HCT116 (cell line): ENCODE measurements at regions not wholly inside any gene's neighbourhood (a gene's known extent, or its start where the extent isn't known, plus 50 kb on each side); places are given as distances from the start of the nearest gene placed in this dataset.

Source experiments
- ATAC-seq: fragments of 200-7000 bp; cut with Tn5 transposase; 2 replicates; pipeline ENCODE4 v1.9.1; 2020; ENCODE audit warnings: mild to moderate bottlenecking, moderate library complexity
- BruUV-seq: library from RNA; stranded (reverse); fragments of 400-500 nt; replicated peaks from 2 replicates; lab custom pipeline; 2021; lab: Mats Ljungman, UMichigan
- CTCF ChIA-PET: fragments of 300-600 bp; sonication (Branson Sonifier 250); formaldehyde crosslinking; loops from one replicate; lab custom pipeline; 2021; ENCODE audit warnings: antibody characterized with exemption; lab: Charles Lee
- POLR2A ChIA-PET: fragments of 300-600, 350-600 bp; sonication (Branson Sonifier 250); formaldehyde crosslinking; loops from one replicate; lab custom pipeline; 2021; ENCODE audit warnings: antibody characterized with exemption; lab: Charles Lee
- RAD21 ChIA-PET, 2 experiments: fragments of 300-600 bp; sonication (Branson Sonifier 250); formaldehyde crosslinking; loops; one replicate each; lab custom pipeline; 2023; ENCODE audit warnings: low total read pairs in 2 of 2; ENCODE audit not compliant: uncharacterized antibody in 2 of 2, unreplicated experiment in 2 of 2, low non-redundant PET in 1 of 2; lab: Charles Lee
- DNase-seq: peaks from one replicate; pipeline ENCODE4 v3.0.0-alpha.2; 2010; ENCODE audit warnings: low read depth, low spot score
- H2AFZ ChIP-seq: fragments of 200-600 bp; shearing (Covaris generic), sonication (generic); 2 replicates; pipeline ENCODE4 v1.6.1; 2017; ENCODE audit warnings: low read depth, mixed run types, mixed read lengths, antibody characterized with exemption, low read length; ENCODE audit not compliant: poor library complexity, severe bottlenecking
- H3K27ac ChIP-seq: 2 replicates; pipeline ENCODE4 v1.5.1; 2012; ENCODE audit warnings: low read depth, low read length
- H3K27me3 ChIP-seq: fragments of 200-600 bp; sonication (generic); 2 replicates; pipeline ENCODE4 v1.6.1; 2016; ENCODE audit warnings: mixed run types, low read length, mixed read lengths; ENCODE audit not compliant: insufficient read depth
- H3K36me3 ChIP-seq, 2 experiments: fragments of 200-500 bp in 1 of 2; fragments of 200-600 bp in 1 of 2; sonication (Bioruptor generic) in 1 of 2; sonication (generic) in 1 of 2; 2 replicates each; pipeline versions ENCODE4 v1.5.1 to v1.6.1; 2014 to 2016; ENCODE audit warnings: low read length in 2 of 2, inconsistent platforms in 1 of 2, mixed read lengths in 1 of 2, mixed run types in 1 of 2; ENCODE audit not compliant: insufficient read depth in 2 of 2, control insufficient read depth in 1 of 2
- H3K4me1 ChIP-seq, 2 experiments: fragments of 200-600 bp in 1 of 2; sonication (generic) in 1 of 2; 2 replicates each; pipeline versions ENCODE4 v1.5.1 to v1.6.1; 2012 to 2017; ENCODE audit warnings: low read length in 2 of 2, inconsistent platforms in 1 of 2, mild to moderate bottlenecking in 1 of 2, mixed read lengths in 1 of 2, mixed run types in 1 of 2, moderate library complexity in 1 of 2; ENCODE audit not compliant: insufficient read depth in 2 of 2, control insufficient read depth in 1 of 2
- H3K4me2 ChIP-seq: fragments of 200-600 bp; sonication (generic); 2 replicates; pipeline ENCODE4 v1.6.1; 2017; ENCODE audit warnings: mixed run types, low read length, mixed read lengths
- H3K4me3 ChIP-seq, 2 experiments: fragments of 200-600 bp in 1 of 2; sonication (generic) in 1 of 2; replicated peaks in 1 of 2; 2 replicates each; pipeline ENCODE4 v1.5.1; 2011 to 2016; ENCODE audit warnings: low read length in 2 of 2, control low read depth in 1 of 2, low read depth in 1 of 2, mild to moderate bottlenecking in 1 of 2, mixed read lengths in 1 of 2, mixed run types in 1 of 2
- H3K79me2 ChIP-seq: fragments of 200-600 bp; sonication (generic); 2 replicates; pipeline ENCODE4 v1.6.1; 2017; ENCODE audit warnings: mild to moderate bottlenecking, mixed run types, low read length, moderate library complexity, mixed read lengths; ENCODE audit not compliant: insufficient read depth
- H3K9ac ChIP-seq: fragments of 200-600 bp; sonication (generic); 2 replicates; pipeline ENCODE4 v1.6.1; 2016; ENCODE audit warnings: low read length, mixed read lengths
- H3K9me2 ChIP-seq: fragments of 200-600 bp; sonication (generic), shearing (Covaris generic); 2 replicates; pipeline ENCODE4 v1.6.1; 2017; ENCODE audit warnings: mixed run types, mild to moderate bottlenecking, moderate library complexity; ENCODE audit not compliant: insufficient read depth
- H3K9me3 ChIP-seq, 2 experiments: fragments of 200-500 bp in 1 of 2; fragments of 200-600 bp in 1 of 2; sonication (Bioruptor generic) in 1 of 2; sonication (generic) in 1 of 2; 2 replicates each; pipeline ENCODE4 v1.6.1; 2014 to 2017; ENCODE audit warnings: low read length in 2 of 2, mixed read lengths in 2 of 2, inconsistent platforms in 1 of 2, low read depth in 1 of 2, mild to moderate bottlenecking in 1 of 2, mixed run types in 1 of 2, moderate library complexity in 1 of 2; ENCODE audit not compliant: control insufficient read depth in 1 of 2, insufficient read depth in 1 of 2
- H4K20me1 ChIP-seq: fragments of 200-600 bp; sonication (generic), shearing (Covaris generic); 2 replicates; pipeline ENCODE4 v1.6.1; 2017; ENCODE audit warnings: mixed run types, mild to moderate bottlenecking, moderate library complexity; ENCODE audit not compliant: insufficient read depth
- CBX3 ChIP-seq: IDR thresholded peaks from 2 replicates; pipeline ENCODE4 v1.6.1; 2012; ENCODE audit warnings: low read depth
- EGR1 ChIP-seq: IDR thresholded peaks from 2 replicates; pipeline ENCODE4 v1.6.1; 2012; ENCODE audit warnings: low read depth
- ELF1 ChIP-seq: IDR thresholded peaks from 2 replicates; pipeline ENCODE4 v1.6.1; 2012; ENCODE audit warnings: low read depth, borderline replicate concordance
- EZH2 ChIP-seq: fragments of 200-600 bp; sonication (generic); IDR thresholded peaks from 2 replicates; pipeline ENCODE4 v1.6.1; 2017; ENCODE audit warnings: antibody characterized with exemption, mixed run types
- EZH2phosphoT487 ChIP-seq: fragments of 200-600 bp; IDR thresholded peaks from 2 replicates; pipeline ENCODE4 v1.6.1; 2018; ENCODE audit warnings: antibody characterized with exemption, borderline replicate concordance
- FOSL1 ChIP-seq: IDR thresholded peaks from 2 replicates; pipeline ENCODE4 v1.6.1; 2012; ENCODE audit warnings: low read depth
- JUND ChIP-seq: IDR thresholded peaks from 2 replicates; pipeline ENCODE4 v1.6.1; 2012
- POLR2A ChIP-seq: IDR thresholded peaks from 2 replicates; pipeline ENCODE4 v1.7.0; 2011; ENCODE audit warnings: borderline replicate concordance; ENCODE audit not compliant: insufficient read depth, insufficient read length; ENCODE audit errors: extremely low read depth
- SP1 ChIP-seq: IDR thresholded peaks from 2 replicates; pipeline ENCODE4 v1.6.1; 2012; ENCODE audit warnings: low read depth
- SRF ChIP-seq: IDR thresholded peaks from 2 replicates; pipeline ENCODE4 v1.6.1; 2012; ENCODE audit warnings: low read depth
- YY1 ChIP-seq: IDR thresholded peaks from 2 replicates; pipeline ENCODE4 v1.6.1; 2011; ENCODE audit warnings: low read length, low read depth, moderate library complexity, mild to moderate bottlenecking; ENCODE audit not compliant: insufficient replicate concordance; ENCODE audit errors: extremely low read depth
- ZNF274 ChIP-seq: fragments of 200-500 bp; sonication (Bioruptor generic); IDR thresholded peaks from 2 replicates; pipeline ENCODE4 v1.6.1; 2014; ENCODE audit warnings: mild to moderate bottlenecking, low read depth, low read length, inconsistent platforms
- intact Hi-C: fragments of 100-400 bp; cut with micrococcal nuclease; formaldehyde crosslinking; loops from 2 replicates; pipeline ENCODE4 v1.10.0; 2022
- TF ChIP-seq, protein P1 (sequence below): IDR thresholded peaks from 2 replicates; pipeline ENCODE4 v1.6.1; 2012
- TF ChIP-seq, protein P2 (sequence below): IDR thresholded peaks from 2 replicates; pipeline ENCODE4 v1.6.1; 2012; ENCODE audit warnings: low read depth

DNA sequence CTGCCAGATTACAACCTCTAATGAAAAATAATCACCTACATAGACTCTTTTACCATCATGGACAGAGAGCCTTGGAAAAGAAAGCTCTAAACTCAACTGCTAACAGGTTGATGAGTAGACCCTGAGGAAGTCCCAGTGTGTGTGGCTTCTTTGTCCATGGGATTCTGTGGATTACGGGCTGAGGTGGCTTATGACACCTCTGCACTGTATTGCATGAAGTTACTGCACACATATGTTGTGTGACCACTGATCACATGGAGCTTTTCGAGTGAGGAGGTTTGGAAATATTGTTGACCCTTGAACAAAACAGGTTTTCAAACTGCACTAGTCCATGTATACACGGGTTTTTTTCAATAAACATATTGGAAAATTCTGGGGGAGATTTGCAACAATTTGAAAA, 124.4 kb downstream of the RIN2 start:
- ChIA-PET POLR2A (no interaction called here), RAD21 (no interaction called here), CTCF (no interaction called here)
- no peak overlapping the region for H3K9ac ChIP-seq
- H3K27ac ChIP-seq: no peak overlapping the region
- no peak overlapping the region for H3K4me2 ChIP-seq
- no peaks in the 10 kb centered on the region for H3K79me2 ChIP-seq
- no peaks in the 10 kb centered on the region for H3K27me3 ChIP-seq
- H3K9me3 ChIP-seq: no peaks in the 10 kb centered on the region
- peaks cover 3 to 33% of the 10 kb centered on the region in 2 experiments; a peak in 3 of 4 replicates for H3K4me1 ChIP-seq
- H3K36me3 ChIP-seq: no peaks in the 10 kb centered on the region
- no peak overlapping the region for H3K4me3 ChIP-seq
- ATAC-seq: no peak
- no peaks in the 10 kb centered on the region for H4K20me1 ChIP-seq
- DNase-seq: no peak
- TF ChIP-seq, protein P1, sequence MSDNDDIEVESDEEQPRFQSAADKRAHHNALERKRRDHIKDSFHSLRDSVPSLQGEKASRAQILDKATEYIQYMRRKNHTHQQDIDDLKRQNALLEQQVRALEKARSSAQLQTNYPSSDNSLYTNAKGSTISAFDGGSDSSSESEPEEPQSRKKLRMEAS: no peak
- TF ChIP-seq SP1 (no peak), ELF1 (no peak), SRF (no peak), EGR1 (no peak), EZH2phosphoT487 (no peak), CBX3 (no peak), FOSL1 (no peak), EZH2 (no peak), POLR2A (no peak), JUND (no peak), YY1 (no peak), ZNF274 (no peak)
- TF ChIP-seq, protein P2, sequence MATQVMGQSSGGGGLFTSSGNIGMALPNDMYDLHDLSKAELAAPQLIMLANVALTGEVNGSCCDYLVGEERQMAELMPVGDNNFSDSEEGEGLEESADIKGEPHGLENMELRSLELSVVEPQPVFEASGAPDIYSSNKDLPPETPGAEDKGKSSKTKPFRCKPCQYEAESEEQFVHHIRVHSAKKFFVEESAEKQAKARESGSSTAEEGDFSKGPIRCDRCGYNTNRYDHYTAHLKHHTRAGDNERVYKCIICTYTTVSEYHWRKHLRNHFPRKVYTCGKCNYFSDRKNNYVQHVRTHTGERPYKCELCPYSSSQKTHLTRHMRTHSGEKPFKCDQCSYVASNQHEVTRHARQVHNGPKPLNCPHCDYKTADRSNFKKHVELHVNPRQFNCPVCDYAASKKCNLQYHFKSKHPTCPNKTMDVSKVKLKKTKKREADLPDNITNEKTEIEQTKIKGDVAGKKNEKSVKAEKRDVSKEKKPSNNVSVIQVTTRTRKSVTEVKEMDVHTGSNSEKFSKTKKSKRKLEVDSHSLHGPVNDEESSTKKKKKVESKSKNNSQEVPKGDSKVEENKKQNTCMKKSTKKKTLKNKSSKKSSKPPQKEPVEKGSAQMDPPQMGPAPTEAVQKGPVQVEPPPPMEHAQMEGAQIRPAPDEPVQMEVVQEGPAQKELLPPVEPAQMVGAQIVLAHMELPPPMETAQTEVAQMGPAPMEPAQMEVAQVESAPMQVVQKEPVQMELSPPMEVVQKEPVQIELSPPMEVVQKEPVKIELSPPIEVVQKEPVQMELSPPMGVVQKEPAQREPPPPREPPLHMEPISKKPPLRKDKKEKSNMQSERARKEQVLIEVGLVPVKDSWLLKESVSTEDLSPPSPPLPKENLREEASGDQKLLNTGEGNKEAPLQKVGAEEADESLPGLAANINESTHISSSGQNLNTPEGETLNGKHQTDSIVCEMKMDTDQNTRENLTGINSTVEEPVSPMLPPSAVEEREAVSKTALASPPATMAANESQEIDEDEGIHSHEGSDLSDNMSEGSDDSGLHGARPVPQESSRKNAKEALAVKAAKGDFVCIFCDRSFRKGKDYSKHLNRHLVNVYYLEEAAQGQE: no peak
- no peaks in the 10 kb centered on the region for H3K9me2 ChIP-seq
- H2AFZ ChIP-seq: no peak overlapping the region
- intact Hi-C loops: loop anchor here (10.0 kb wide), 1 partner anchor 98 kb away; no protein-coding TSS in a partner anchor
- BruUV-seq: no TSS peak
